ENCODE measurements at regions not wholly inside any gene's neighbourhood (a gene's known extent, or its start where the extent isn't known, plus 50 kb on each side); places are given as distances from the start of the nearest gene placed in this dataset.

DNA sequence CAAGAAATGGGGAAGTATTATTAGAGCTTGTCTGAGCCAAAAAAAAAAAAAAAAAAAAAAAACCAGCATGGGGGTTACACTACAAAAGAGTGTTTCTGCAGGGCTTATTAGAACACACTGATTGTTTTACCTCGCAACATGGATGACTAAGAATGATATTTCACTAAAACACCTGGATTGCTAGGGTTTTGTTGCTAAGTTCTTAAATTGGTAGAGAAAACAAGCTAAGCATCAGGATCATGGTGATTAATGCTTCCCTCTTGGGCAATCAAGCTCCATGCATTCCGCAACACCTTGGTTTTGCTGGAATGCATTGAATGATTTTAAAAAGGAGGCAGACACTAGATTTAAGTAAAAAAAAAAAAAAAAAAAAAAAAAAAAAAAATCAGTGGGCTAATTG, 931.4 kb upstream of the CDH8 start:
- TF ChIP-seq CTCF (IDR thresholded peaks at IDR 0.05) (no peak), SIN3A (IDR thresholded peaks at IDR 0.05; ENCODE audit: borderline replicate concordance, insufficient read depth, low read depth, low read length) (no peak), TCF7L2 (IDR thresholded peaks at IDR 0.05; ENCODE audit: low read depth, low read length) (no peak), POLR2AphosphoS5 (IDR thresholded peaks at IDR 0.05; ENCODE audit: low read depth, low read length) (no peak)
- TF ChIP-seq, protein P1, sequence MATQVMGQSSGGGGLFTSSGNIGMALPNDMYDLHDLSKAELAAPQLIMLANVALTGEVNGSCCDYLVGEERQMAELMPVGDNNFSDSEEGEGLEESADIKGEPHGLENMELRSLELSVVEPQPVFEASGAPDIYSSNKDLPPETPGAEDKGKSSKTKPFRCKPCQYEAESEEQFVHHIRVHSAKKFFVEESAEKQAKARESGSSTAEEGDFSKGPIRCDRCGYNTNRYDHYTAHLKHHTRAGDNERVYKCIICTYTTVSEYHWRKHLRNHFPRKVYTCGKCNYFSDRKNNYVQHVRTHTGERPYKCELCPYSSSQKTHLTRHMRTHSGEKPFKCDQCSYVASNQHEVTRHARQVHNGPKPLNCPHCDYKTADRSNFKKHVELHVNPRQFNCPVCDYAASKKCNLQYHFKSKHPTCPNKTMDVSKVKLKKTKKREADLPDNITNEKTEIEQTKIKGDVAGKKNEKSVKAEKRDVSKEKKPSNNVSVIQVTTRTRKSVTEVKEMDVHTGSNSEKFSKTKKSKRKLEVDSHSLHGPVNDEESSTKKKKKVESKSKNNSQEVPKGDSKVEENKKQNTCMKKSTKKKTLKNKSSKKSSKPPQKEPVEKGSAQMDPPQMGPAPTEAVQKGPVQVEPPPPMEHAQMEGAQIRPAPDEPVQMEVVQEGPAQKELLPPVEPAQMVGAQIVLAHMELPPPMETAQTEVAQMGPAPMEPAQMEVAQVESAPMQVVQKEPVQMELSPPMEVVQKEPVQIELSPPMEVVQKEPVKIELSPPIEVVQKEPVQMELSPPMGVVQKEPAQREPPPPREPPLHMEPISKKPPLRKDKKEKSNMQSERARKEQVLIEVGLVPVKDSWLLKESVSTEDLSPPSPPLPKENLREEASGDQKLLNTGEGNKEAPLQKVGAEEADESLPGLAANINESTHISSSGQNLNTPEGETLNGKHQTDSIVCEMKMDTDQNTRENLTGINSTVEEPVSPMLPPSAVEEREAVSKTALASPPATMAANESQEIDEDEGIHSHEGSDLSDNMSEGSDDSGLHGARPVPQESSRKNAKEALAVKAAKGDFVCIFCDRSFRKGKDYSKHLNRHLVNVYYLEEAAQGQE (IDR thresholded peaks at IDR 0.05; ENCODE audit: insufficient read depth in 1 of 2, low read depth in 2 of 2, low read length in 1 of 2), result no peak
